ENCODE measurements at regions not wholly inside any gene's neighbourhood (a gene's known extent, or its start where the extent isn't known, plus 50 kb on each side); places are given as distances from the start of the nearest gene placed in this dataset.
"Not testable (repeated sequence)": the region's sequence is repeated elsewhere in the genome, so short reads cannot be mapped to it uniquely, and the experiment has no call there.

- H3K27ac ChIP-seq: no peak overlapping the region
- H3K27me3 ChIP-seq: no peaks in the 10 kb centered on the region
- H3K4me3 ChIP-seq: no peak overlapping the region
- TF ChIP-seq, protein P1, sequence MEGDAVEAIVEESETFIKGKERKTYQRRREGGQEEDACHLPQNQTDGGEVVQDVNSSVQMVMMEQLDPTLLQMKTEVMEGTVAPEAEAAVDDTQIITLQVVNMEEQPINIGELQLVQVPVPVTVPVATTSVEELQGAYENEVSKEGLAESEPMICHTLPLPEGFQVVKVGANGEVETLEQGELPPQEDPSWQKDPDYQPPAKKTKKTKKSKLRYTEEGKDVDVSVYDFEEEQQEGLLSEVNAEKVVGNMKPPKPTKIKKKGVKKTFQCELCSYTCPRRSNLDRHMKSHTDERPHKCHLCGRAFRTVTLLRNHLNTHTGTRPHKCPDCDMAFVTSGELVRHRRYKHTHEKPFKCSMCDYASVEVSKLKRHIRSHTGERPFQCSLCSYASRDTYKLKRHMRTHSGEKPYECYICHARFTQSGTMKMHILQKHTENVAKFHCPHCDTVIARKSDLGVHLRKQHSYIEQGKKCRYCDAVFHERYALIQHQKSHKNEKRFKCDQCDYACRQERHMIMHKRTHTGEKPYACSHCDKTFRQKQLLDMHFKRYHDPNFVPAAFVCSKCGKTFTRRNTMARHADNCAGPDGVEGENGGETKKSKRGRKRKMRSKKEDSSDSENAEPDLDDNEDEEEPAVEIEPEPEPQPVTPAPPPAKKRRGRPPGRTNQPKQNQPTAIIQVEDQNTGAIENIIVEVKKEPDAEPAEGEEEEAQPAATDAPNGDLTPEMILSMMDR (IDR thresholded peaks at IDR 0.05): no peak
- TF ChIP-seq POLR2A (IDR thresholded peaks at IDR 0.05) (no peak), POLR2AphosphoS5 (IDR thresholded peaks at IDR 0.05) (no peak)
- no peaks in the 10 kb centered on the region for H3K4me1 ChIP-seq
- no peaks in the 10 kb centered on the region for H3K9me3 ChIP-seq
- intact Hi-C loops (cut with DNase I; ENCODE audit: low total_unique reads): no loop called here
- no peaks in the 10 kb centered on the region for H3K36me3 ChIP-seq
- DNase-seq (ENCODE audit: low spot score in 2 of 2): no peak
Observed at GRCh38 chr14:35174342-35174741, 52.0 kb downstream of the PRORP start.

DNA sequence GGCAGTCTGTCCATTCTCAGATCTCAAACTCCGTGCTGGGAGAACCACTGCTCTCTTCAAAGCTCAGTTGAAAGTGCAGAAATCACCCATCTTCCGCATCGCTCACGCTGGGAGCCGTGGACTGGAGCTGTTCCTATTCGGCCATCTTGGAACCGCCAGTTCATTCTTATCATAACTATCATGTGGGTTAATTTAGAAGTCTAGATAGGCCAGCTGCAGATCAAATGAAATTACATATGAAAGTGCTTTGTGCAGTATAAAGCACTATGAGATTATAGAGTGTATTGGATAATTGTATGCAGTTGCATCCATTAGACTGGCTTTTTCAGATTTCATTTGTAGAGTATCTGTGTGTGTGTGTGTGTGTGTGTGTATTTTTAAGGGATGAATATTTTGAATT, 57.8 kb downstream of the PRORP start:
- H3K4me3 ChIP-seq: no peak overlapping the region
- no peak overlapping the region for H3K27ac ChIP-seq
- intact Hi-C loops (cut with DNase I; ENCODE audit: low total_unique reads): no loop called here
- no peak for TF ChIP-seq POLR2AphosphoS5 (IDR thresholded peaks at IDR 0.05)
- no peak for TF ChIP-seq POLR2A (IDR thresholded peaks at IDR 0.05)
- TF ChIP-seq, protein P1 (IDR thresholded peaks at IDR 0.05): no peak
- no peaks in the 10 kb centered on the region for H3K36me3 ChIP-seq
- H3K4me1 ChIP-seq: no peaks in the 10 kb centered on the region
- H3K27me3 ChIP-seq: no peaks in the 10 kb centered on the region
- no peak for DNase-seq (ENCODE audit: low spot score in 2 of 2)
- H3K9me3 ChIP-seq: no peaks in the 10 kb centered on the region

DNA sequence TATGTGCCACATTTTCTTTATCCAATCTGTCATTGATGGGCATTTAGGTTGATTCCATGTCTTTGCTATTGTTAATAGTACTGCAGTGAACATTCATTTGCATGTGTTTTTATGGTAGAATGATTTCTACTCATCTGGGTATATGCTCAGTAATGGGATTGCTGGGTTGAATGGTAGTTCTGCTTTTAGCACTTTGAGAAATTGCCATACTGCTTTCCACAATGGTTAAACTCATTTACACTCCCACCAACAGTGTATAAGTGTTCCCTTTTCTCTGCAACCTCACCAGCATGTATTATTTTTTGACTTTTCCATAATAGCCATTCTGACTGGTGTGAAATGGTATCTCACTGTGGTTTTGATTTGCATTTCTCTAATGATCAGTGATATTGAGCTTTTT, 62.5 kb downstream of the PRORP start:
- DNase-seq (ENCODE audit: low spot score in 2 of 2); H3K27ac ChIP-seq; H3K4me3 ChIP-seq; intact Hi-C loops (cut with DNase I; ENCODE audit: low total_unique reads); H3K27me3 ChIP-seq; H3K9me3 ChIP-seq; H3K4me1 ChIP-seq; H3K36me3 ChIP-seq: not testable (repeated sequence)

- H3K4me3 ChIP-seq: no peak overlapping the region
- H3K4me1 ChIP-seq: no peaks in the 10 kb centered on the region
- H3K9me3 ChIP-seq: no peaks in the 10 kb centered on the region
- DNase-seq (ENCODE audit: low spot score in 2 of 2): no peak
- no peak overlapping the region for H3K27ac ChIP-seq
- intact Hi-C loops (cut with DNase I; ENCODE audit: low total_unique reads): no loop called here
- TF ChIP-seq POLR2AphosphoS5 (IDR thresholded peaks at IDR 0.05): no peak
- TF ChIP-seq, protein P1 (IDR thresholded peaks at IDR 0.05): no peak
- no peak for TF ChIP-seq POLR2A (IDR thresholded peaks at IDR 0.05)
- H3K36me3 ChIP-seq: no peaks in the 10 kb centered on the region
- no peaks in the 10 kb centered on the region for H3K27me3 ChIP-seq
Observed at GRCh38 chr14:35189422-35189821, 67.1 kb downstream of the PRORP start.

GRCh38 chr14:35193161-35193560, 70.8 kb downstream of the PRORP start:
- Histone ChIP-seq H3K4me3 (no peak overlapping the region), H3K4me1 (no peaks in the 10 kb centered on the region), H3K9me3 (no peaks in the 10 kb centered on the region), H3K27me3 (no peaks in the 10 kb centered on the region), H3K27ac (no peak overlapping the region), H3K36me3 (no peaks in the 10 kb centered on the region)
- intact Hi-C loops (cut with DNase I; ENCODE audit: low total_unique reads): no loop called here
- DNase-seq (ENCODE audit: low spot score in 2 of 2): no peak
- TF ChIP-seq POLR2AphosphoS5 (IDR thresholded peaks at IDR 0.05): no peak
- TF ChIP-seq, protein P1 (IDR thresholded peaks at IDR 0.05): no peak
- TF ChIP-seq POLR2A (IDR thresholded peaks at IDR 0.05): no peak

GRCh38 chr14:35194183-35194582, 71.8 kb downstream of the PRORP start:
- DNase-seq (ENCODE audit: low spot score in 2 of 2); H3K4me1 ChIP-seq; H3K36me3 ChIP-seq; H3K9me3 ChIP-seq; H3K27ac ChIP-seq; H3K4me3 ChIP-seq; intact Hi-C loops (cut with DNase I; ENCODE audit: low total_unique reads); H3K27me3 ChIP-seq: not testable (repeated sequence)

Data from breast epithelium (tissue), 4 donors.